H4 (cell line): ENCODE measurements at regions not wholly inside any gene's neighbourhood (a gene's known extent, or its start where the extent isn't known, plus 50 kb on each side); places are given as distances from the start of the nearest gene placed in this dataset.

Source experiments
- DNase-seq: peaks from one replicate; pipeline ENCODE4 v3.0.0-alpha.2; 2015; ENCODE audit warnings: low spot score

DNA sequence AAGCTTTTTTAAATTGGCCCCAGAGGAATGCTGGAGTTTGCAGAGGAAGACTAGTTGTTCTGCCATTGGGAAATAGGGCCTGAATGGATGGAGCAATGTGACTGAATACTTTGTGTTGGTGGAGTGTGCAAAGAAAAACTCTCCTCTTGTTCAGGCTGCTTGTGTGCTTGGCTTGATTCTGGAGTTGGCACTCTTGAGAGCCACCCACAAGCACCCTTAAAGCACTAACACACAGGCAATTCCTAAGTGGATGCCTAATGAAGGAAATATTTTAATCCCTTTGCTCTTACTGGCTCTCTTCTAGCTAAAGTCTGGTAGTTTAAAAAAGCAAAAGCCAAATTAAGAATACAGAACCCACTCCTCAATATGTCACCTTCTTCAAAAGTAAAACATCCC is 304.4 kb upstream of the C2CD4B start:
- DNase-seq = no peak

DNA sequence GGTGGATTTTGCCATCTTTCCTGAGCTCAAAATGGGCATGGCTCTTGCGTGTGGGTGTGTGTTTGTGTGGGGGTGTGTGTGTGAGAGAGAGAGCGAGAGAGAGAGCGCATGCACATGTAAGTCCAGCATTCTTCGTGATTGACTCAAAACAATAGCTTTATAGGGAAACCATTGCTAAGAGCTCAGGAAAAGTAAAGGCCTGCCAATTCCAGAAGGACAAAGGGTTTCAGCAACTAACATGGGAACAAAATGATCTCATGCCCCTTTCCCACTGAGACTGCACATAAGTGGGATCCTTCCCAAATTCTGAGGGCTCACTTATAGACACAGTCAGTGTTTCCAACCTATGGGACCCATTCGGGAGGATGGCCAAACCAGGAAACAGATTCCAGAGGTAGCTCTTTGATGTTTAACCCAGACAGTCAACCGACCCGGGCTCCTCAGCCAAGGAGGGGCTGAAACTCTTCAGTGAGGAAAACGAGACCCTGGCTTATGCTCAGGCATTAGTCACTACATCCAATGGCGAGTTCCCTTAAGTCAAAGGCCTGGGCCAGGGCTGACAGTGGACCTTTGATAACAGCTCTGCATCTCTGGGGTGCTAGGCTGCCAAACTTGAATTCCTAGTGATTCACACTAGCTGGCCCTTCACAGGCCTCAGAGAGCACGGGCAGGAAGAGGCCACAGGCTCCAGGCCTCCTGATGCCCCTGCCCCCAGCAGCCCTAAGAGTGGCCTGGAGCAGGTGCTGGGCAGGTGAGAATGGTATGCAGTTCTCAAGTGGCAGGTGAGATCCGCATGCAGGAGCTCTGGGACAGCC is 305.0 kb upstream of the C2CD4B start:
- no peak for DNase-seq

DNA sequence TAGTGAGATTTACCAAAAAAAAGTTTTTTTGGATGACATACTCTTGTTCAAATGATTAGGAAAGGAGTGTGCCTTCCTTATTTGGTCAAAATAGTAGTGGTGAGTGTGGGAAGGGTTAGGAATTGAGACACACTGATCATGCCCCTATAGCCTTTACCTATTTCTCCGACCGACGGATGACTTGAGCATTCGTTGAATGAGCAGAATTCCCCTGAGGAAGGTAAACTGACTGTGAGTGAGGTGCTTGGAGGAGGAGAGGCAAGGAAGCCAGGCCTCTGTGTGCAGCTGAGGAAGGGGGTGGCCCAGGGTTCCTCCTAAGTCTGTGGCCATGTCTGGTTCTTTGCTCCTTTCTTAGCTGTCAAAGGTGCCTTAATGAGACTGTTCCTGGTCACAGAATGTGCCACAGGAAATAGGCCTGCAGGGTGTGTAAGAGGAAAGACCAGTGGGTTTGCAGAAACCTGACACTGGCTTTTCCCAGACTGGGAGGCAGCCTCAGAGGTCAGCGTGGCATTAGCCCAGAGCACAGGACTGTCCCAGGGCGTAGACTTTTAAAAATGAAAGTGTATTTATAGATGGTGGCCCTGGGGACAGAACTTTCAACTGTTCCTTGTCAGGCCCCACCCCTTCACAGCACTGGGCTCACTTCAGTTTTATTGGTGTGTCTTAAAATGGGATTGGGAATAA is 307.7 kb upstream of the C2CD4B start:
- peak; percentile 44 for DNase-seq

DNA sequence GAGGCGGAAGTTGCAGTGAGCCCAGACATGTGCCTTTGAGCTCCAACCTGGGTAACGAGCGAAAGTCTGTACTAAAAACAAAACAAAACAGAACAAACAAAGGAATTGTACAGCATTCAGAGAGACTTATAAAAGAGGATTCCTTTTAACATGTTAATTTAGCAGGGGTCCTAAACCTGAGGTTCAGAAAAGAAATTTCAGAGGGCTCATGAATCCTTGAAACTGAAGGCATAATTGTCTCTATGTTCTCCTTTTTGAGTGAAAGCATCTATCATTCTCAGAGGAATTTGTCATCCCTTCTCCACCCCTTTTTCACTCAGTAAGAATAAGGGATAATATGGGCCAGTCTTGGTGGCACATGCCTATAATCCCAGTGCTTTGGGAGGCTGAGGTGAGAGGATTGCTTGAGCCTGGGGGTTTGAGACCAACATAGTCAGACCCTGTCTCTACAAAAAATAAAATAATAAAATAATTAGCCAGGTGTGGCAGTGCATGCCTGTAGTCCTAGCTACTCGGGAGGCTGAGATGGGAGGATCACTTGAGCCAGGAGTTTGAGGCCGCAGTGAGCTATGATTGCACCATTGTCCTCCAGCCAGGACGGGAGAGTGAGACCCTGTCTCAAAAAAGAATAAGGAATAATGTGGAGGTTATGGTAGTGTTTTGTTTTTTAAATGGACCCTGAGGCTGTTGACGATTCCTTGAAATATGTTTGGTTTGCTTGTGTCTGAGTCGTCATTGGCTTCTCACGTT is 309.1 kb upstream of the C2CD4B start:
- DNase-seq = no peak

DNA sequence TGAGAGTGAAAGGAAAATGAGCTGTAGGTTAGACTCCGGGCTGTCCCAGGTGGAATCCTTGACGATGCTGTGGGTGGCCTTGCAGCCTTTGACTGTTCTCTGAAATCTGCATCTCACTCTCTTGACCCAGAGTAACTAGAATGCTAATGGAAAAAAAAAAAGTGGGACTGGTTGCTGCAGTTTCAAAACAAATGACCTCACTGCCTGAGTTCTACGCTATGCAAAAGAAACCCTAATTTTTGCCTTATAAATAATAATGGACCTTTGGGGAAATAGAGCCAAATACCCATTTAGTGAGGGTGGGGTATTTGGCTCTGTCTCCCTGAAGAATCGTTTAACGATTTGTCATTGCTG is 309.7 kb upstream of the C2CD4B start:
- no peak for DNase-seq

DNA sequence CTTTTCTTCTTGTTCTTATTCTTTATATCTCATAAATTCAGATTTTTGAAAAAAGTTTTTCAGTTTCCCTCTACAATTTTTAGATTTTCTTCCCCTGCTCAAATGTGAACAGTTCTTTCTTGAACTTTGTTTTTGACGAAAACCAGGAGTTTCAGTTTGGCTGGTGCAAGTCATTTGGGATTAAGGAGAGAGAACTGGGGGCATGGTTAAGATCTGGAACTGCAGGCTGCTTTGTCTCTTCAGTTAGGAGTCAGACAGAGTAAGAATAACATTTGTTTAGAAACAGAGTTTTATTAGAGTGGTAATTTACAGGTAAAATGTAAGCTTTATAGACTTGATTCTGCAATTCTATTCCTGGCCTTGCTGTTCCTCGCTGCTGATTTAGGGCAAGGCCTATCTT is 310.5 kb upstream of the C2CD4B start:
- DNase-seq = no peak

DNA sequence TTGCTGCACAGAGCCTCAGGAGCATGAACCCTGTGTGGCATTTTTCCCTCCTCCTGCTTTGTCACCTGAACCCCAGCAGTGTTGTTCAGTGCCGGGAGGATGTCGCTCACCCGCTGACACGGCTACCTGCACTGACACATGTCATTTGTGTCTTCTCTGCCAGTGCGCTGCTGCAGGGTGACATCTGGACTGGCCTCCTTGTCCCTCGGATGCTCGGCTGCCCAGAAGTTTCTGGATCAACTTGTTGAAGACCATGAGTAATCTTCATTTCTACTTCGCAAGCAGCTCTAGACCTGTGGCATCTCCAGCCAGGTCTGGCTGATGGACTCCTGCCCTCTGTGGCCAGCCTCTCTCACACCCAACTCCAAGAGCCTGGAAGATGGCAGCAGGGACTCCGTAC is 311.1 kb upstream of the C2CD4B start:
- DNase-seq = no peak

DNA sequence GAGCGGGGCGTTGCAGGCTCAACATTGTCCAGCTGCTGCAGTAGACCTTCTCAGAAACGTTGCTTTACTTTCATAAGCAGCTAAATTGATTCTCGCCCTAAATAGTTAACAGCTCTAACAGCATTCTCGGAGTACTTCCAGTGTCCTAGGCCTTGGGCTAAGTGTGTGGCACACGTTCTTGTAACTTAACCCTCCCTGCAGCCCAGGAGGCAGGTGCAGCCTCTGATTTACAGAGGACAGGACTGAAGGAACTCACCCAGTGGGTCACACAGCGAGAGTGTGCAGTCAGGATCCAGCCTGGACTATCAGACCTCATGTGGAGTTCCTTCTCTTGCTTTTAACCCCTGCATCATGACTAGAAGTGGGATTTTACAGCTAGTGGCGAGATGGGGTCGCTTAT is 312.8 kb upstream of the C2CD4B start:
- DNase-seq = no peak

DNA sequence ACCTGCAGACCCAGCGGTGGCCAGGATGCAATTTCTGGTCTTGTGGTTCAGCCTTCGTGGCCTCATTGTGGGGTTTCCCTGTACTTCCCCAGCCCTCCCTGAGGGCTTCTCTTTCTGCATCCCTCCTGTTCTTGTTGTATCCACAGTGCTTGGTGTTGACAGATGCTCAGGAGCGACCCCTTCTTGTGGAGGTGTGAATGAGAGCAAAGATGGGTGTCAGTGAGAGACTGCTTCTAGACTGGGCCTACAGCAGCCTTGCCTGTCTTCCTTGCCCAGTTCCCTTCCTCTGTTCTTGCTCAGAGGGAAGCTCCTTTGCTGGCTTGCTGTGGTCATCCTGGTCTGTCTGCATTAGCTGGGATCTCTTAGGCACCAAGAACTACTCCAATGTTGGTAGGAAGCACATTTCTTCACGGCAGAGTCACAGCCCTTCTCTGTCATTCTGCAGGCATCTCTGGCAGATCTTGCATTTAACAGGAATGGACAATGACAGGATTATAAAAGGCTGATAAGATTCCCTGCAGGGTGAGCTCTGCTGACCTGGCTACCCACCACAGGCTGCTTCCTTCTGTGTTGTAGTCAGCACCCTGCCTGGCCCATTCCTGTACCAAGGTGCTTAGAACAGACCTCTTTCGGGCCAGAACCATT is 317.8 kb upstream of the C2CD4B start:
- peak; percentile 19 for DNase-seq

DNA sequence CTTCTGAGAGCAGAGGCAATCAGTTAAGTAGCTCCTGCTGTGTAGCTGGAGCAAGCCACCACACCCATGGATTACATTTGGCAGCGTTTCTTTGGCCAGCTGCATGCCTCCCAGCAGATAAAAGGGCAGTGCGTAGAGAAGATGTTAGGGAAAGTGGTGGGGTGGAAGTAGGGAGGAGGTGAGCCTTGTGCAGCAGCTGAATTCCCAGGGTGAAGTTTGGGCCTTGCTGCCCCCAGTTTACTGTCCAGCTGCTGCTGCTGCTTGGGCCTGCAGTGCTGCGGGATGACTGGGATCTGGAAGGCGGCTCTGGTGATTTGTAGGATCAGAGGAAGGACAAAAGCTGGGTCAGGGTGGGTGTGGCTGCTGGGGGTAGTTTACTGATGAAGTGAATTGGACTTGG is 318.7 kb upstream of the C2CD4B start:
- no peak for DNase-seq

DNA sequence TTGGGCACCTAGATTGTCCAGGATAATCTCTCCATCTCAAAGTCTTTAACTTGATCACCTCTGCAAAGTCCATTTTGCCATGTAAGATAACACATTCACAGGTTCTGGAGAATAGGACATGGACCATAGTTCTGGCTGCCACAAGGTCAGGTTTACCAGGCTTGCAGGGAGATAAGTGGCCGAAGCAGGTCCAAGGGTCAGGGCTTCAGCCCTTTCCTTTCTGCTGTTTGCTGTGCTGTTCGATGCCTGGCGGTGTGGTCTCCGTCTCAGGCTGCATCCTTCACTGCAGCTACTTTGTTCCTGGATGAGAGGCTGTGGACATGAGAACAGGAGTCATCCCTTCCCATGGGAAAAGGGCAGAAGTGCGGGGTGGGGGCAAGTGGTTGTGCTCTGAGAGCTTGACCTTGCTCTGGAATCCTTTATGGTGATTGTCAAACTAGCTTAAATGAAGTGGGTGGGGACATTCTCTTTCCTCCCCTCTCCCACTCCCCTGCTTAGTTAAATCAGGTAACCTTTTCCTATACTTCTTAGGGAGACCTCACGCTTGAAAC is 320.2 kb upstream of the C2CD4B start:
- no peak for DNase-seq

DNA sequence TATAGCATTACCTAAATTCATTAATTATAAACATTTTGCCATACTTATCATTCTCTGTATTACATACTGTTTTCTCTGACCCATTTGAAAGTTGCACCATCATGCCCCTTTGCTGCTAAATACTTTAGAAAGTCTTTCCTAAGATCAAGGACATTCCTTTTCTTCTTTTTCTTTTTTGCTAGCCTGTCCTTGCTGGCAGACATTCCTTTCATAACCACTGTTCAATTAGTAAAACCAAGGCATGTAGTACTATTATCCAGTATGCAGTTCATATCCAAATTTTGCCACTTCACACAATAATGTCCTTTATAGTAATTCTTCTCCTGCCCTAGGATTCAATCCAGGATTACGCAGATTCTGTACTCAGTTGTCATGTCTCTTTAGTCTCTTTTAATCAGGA is 321.0 kb upstream of the C2CD4B start:
- no peak for DNase-seq

DNA sequence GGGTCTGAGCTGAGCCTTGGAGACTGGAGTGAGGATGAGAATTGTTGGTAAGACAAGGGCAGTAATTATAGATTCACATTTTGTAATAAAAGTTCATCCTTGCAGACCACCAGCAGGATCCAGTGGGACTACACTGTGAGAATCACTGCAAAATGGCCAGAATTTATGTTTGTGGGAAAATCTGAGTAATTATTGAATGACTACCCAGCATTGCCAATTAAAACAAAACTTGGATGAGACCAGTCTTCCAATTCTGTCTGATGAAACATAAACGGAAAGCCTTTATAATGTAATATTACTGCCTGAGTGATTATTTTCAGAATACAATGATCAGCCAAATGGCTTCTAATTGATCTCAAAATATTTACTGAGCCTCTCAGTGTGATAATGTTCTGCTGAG is 323.3 kb upstream of the C2CD4B start:
- no peak for DNase-seq

DNA sequence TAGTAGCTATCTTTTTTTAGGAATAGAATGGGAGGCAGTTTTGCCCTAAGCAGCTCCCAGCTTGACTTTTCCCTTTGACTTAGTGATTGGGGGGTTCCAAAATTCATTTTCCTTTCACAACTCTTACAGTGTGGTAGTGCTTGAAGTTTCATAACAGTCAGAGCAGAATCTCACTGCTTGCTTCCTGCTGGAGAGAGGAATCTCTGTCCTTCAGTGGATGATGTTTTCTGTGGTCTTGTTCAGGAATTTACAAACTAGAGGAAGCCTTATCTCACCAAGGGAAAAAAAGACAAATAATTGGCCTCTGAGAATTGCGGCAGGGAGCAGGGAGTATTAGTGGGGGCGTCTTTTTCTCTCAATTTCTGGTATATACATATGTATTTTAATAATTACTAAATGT is 326.6 kb upstream of the C2CD4B start:
- DNase-seq = no peak

DNA sequence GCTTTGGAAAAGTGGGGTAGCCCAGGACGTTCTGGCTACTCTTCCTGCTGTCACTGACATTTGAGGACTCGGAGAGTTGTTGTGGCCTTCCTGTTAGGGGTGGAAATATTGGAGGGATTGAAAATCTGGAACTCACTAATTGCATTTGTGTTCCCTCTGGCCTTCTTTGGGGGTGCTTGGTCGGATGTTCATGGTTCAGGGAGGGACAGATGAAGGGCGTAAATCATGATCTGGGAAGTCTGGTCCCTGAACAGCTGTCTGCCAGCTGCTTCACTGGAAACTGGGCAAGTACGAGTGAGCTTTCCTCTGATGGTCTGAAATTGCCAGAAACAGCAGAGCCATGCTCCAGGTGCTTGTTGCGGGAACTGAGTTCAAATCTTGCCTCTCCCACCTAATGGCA is 327.8 kb upstream of the C2CD4B start:
- no peak for DNase-seq

DNA sequence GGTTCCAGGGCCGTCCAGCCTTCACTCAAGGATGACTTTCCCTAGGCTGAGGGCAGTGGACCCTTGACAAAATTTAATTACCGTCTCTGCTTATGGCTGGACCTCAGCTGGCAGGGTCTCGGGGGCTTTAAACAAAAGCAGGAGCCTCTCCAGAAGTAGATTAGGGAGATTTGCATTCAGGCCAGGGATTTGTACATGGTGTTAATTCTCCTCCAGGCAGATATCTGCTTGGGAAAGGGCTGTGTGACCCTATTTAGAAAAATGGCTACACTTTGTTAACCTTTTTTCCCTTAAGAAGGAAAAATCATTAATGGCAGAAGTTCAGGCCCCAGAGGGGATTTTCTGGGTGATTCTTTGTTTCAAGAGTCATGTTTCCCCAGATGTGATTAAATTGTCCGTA is 329.1 kb upstream of the C2CD4B start:
- DNase-seq = no peak

DNA sequence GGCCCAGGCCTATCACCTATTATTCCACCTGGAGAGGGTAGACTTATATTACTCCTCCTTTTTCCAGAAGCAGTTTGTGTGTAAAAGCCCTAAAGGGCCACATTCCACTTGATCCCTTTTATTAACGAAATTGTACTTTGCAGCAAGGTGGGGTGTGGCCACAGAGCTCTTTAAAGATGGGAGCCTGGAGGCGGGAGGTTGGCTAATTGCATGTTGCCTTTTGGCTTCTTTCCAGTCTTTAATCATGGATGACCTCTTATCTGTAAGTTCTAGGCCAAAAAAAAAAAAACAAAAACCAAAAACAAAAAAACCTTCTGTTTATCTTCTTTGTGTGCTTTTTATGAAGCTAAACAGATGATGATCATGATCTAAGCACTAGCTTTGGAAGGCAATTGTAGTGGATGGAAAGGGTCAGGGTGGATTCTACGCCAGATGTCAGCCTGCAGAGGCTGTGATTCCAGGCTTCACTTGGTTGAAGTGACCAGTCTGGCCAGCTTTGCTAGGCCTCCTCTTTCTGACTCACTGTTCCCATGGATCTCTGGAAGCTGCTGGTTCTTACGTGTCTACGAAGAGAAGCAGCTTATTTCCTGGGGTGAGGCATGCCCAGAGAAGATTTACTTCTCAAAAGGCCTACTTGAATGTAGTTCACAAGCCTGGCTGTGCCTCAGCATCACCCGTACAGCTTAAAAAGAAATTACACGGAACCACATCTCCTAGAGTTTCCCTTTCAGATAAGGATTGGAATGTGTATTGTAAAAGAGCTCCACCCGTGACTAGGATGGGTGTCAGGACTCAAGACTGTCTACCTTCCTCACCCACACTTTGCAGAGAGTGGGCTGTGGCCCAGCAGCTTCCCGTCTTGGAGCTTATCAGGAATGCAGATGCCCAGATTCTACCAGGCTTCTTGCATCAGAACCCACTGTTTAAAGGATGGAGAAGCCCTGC is 330.9 kb upstream of the C2CD4B start:
- no peak for DNase-seq

DNA sequence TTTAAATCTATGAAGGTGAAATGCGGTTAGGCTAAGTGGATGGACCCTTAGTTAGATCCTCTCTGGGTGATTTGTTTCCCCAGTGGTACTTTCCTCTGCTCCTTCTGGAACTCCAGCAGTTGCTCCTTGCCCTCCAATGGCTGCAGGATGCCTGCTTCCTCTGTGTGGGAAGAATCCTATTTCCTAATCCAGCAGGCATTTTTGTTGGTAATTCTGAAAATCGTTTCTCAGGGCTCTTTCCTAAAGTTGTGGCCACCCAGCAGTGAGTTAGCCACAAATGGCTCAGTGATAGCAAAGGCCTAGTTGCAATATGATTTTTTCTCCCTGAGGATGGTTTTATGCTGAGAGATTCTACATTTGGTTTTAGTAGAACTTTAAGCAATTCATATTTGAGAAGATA is 332.3 kb upstream of the C2CD4B start:
- no peak for DNase-seq

DNA sequence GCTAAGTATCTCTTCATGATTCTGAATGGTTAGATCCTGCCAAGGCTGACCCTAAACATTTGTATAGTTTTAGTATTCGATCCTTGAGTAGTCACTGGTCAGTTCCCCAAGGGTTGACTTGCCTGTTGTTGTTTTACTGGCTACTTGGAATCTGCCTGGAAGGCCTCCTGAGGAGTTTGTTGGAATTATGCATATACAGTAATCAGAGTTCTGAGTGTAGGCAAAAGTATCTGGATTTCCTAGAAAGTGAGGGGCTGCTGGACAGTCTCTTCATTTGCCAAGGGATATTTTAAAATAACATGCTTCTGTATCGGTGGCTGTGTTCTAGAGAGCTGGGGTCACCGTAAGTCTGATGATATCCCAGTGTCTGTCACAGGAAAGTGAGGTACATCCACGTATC is 333.2 kb upstream of the C2CD4B start:
- no peak for DNase-seq

DNA sequence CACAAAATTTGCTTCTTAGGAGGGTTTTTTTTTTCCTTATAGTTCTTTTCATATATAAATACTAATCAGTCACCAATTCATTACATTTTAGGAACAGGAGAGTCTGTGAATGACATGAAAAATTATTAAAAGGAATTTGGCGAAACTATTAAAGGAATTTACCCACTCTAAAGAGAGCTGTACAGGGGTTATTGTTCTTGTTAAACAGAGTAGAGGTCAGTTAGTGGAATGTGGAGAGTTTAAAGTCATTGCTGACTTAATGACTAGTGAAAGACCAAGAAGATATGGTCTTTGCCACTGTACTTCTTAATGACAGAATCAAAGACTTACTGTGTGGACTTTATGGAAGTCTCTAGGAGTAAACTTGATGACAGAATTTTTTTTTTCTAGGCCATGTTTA is 333.6 kb upstream of the C2CD4B start:
- DNase-seq = no peak

DNA sequence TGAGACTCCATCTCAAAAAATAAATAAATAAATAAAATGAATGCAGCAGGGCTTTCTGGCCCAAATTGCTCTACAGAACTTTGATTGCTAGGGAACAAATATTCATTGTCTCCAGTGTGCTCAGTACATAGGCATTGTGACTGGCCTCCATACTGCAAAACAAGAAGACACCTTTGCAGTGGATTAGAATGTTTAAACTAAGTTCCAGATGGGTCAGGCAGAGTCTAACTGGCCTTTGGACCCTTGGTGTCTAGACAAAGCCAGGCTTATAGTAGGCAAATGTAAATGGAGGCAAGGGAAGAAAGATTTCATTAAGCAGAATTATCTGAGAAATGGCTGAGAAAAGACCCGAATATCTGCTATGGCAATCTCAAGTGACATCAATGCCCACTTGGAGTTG is 335.2 kb upstream of the C2CD4B start:
- no peak for DNase-seq
